GM12892 (cell line): ENCODE measurements at regions not wholly inside any gene's neighbourhood (a gene's known extent, or its start where the extent isn't known, plus 50 kb on each side); places are given as distances from the start of the nearest gene placed in this dataset.

Experiments used
- POLR2A ChIP-seq: IDR thresholded peaks from 2 replicates; pipeline ENCODE4 v1.6.1; 2011; ENCODE audit warnings: low read depth, low read length, control low read depth
- POLR2AphosphoS5 ChIP-seq: IDR thresholded peaks from 2 replicates; pipeline ENCODE4 v1.6.1; 2011; ENCODE audit warnings: low read depth, low read length, control low read depth
- TAF1 ChIP-seq: IDR thresholded peaks from 2 replicates; pipeline ENCODE4 v1.6.1; 2011; ENCODE audit warnings: low read depth, mild to moderate bottlenecking, control low read depth, low read length, borderline replicate concordance

DNA sequence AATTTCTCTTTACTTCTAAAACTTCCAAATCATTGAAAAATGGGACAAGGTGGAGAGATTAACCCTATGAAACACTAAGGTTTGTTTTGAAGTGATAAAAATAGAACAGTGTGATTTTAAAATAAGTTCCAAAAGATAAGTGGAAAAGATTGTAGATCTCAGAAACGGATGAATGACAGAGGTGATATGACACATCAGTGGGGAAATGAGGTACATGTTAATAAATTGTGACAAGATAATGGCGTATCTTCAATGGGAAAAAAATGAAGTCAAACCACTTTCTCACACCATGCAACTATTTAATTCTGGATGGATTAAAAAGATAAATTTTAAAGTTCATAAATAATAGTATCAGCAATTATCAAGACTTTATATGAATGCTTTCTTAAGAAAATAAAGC lies 159.7 kb upstream of the VWC2 start:
- TF ChIP-seq POLR2A (no peak), POLR2AphosphoS5 (no peak), TAF1 (no peak)
